ENCODE measurements at regions not wholly inside any gene's neighbourhood (a gene's known extent, or its start where the extent isn't known, plus 50 kb on each side); places are given as distances from the start of the nearest gene placed in this dataset.

DNA sequence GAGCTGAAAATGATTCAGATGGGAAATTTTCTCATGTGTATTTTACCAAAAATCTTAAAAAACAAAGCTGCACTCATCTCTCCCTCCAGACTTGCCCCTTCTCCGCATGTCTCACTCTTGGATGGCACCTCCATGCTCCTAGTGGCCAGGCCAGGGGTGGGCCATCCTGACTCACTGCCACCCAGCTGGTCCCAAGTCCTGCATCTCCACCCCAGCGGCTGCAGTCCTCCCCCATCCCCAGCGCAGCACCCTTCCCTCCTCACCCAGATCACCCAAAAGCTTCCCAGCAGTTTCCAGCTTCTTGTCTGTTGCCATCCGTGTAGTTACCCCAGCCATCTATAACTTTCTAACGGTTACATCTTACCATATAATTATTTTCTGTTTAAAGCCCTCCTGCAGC is 53.0 kb upstream of the INSIG1 start:
- DNase-seq: no peak
- ATAC-seq: no peak
- H3K36me3 Mint-ChIP-seq: no peaks in the 10 kb centered on the region
- H3K27me3 Mint-ChIP-seq (ENCODE audit: low read depth in 2 of 2): peaks cover 14 to 17% of the 10 kb centered on the region in 2 donors
- no peaks in the 10 kb centered on the region for H3K9me3 Mint-ChIP-seq
- no peak overlapping the region for H3K27ac ChIP-seq (ENCODE audit: low read length)
- WGBS (ENCODE audit: insufficient coverage): 95% methylated on average over 5 of the region's 5 CpGs
- TF ChIP-seq, protein P1, sequence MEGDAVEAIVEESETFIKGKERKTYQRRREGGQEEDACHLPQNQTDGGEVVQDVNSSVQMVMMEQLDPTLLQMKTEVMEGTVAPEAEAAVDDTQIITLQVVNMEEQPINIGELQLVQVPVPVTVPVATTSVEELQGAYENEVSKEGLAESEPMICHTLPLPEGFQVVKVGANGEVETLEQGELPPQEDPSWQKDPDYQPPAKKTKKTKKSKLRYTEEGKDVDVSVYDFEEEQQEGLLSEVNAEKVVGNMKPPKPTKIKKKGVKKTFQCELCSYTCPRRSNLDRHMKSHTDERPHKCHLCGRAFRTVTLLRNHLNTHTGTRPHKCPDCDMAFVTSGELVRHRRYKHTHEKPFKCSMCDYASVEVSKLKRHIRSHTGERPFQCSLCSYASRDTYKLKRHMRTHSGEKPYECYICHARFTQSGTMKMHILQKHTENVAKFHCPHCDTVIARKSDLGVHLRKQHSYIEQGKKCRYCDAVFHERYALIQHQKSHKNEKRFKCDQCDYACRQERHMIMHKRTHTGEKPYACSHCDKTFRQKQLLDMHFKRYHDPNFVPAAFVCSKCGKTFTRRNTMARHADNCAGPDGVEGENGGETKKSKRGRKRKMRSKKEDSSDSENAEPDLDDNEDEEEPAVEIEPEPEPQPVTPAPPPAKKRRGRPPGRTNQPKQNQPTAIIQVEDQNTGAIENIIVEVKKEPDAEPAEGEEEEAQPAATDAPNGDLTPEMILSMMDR (IDR thresholded peaks at IDR 0.05): no peak
- no peaks in the 10 kb centered on the region for H3K4me1 Mint-ChIP-seq
- H3K4me3 Mint-ChIP-seq: no peak overlapping the region
- H3K9me3 ChIP-seq (ENCODE audit: control insufficient read depth, insufficient read depth, low read length): no peaks in the 10 kb centered on the region
- H3K36me3 ChIP-seq (ENCODE audit: control insufficient read depth, insufficient read depth, low read length): no peaks in the 10 kb centered on the region
- no peak overlapping the region for H3K4me3 ChIP-seq (ENCODE audit: low read length)
- H3K4me1 ChIP-seq (ENCODE audit: control insufficient read depth, insufficient read depth, low read length): no peaks in the 10 kb centered on the region
- H3K27me3 ChIP-seq (ENCODE audit: control insufficient read depth, insufficient read depth, low read length): no peaks in the 10 kb centered on the region
- H3K27ac Mint-ChIP-seq: no peak overlapping the region
- intact Hi-C loops (cut with micrococcal nuclease): no loop called here

DNA sequence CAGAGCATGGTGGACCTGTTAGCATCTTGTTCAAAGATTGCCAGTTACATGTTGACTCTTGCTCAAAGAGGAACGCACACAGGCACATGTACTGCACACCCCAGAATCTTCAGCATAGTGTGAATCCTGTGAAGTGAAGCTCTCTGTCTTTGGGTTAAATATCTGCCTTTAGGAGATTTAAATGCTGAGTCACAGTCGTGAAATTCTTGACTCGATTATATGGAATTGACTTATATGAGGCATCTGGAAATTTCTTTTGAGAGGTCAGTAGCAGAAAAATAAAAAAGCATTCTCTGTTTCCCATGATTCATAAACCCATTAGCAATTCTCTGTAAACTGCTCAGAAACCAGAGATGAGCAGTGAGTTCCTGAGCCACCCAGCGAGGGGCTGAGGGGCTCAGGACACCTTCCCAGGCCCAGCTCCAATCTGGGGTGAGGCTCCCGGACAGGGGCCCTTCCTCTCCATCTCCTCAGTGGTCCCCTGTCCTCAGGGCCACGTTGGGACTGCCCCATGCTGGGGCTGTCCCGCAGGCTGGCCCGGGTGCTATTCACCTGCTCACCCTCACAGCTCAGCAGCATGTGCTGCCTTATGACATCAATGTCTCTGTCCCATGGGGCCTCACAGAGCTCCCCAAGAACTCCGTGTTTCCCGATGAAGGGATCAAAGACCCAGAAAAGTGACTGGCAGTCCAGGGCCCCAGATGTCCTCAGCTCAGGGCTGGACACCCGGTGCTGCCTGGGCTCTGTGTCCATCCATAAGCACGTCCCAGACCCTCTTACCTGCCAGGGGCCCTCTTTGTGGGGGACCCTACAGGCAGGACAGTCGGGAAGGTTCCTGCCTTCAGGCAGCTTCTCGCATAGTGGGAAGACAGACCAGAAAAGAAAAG is 50.0 kb upstream of the INSIG1 start:
- intact Hi-C loops (cut with micrococcal nuclease): no loop called here
- 87% methylated on average over 14 of the region's 14 CpGs for WGBS (ENCODE audit: insufficient coverage)
- TF ChIP-seq, protein P1 (IDR thresholded peaks at IDR 0.05): no peak
- no peak overlapping the region for H3K4me3 ChIP-seq (ENCODE audit: low read length)
- DNase-seq (no peak), ATAC-seq (no peak)
- H3K9me3 ChIP-seq (ENCODE audit: control insufficient read depth, insufficient read depth, low read length): no peaks in the 10 kb centered on the region
- Mint-ChIP-seq H3K9me3 (no peaks in the 10 kb centered on the region), H3K4me1 (no peaks in the 10 kb centered on the region), H3K4me3 (no peak overlapping the region), H3K27ac (no peak overlapping the region), H3K27me3 (ENCODE audit: low read depth in 2 of 2) (peaks cover 5 to 10% of the 10 kb centered on the region in 2 donors), H3K36me3 (no peaks in the 10 kb centered on the region)
- H3K27ac ChIP-seq (ENCODE audit: low read length): no peak overlapping the region
- no peaks in the 10 kb centered on the region for H3K27me3 ChIP-seq (ENCODE audit: control insufficient read depth, insufficient read depth, low read length)
- H3K4me1 ChIP-seq (ENCODE audit: control insufficient read depth, insufficient read depth, low read length): no peaks in the 10 kb centered on the region
- H3K36me3 ChIP-seq (ENCODE audit: control insufficient read depth, insufficient read depth, low read length): no peaks in the 10 kb centered on the region

Data from natural killer cell (primary cell).